ENCODE measurements at regions not wholly inside any gene's neighbourhood (a gene's known extent, or its start where the extent isn't known, plus 50 kb on each side); places are given as distances from the start of the nearest gene placed in this dataset.

DNA sequence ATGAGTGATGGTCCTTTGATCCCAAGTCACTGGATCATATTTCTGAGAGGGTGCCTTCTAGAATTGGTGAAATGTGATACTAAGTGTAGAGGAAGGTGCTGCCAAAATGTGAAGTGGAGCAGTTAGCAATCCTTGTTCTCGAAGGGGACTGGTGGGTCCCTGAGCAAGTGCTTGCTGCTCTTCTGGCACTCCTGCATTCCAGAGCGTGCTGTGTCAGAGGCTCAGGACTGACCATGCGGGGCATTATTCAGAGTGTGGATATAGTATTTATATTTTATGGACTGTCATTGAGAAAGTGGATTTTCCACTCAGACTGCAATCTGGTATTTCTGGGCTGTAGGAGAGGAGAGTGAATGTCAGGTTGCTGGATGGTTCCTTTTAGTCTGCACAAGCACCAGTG, 152.6 kb upstream of the KL start:
- TF ChIP-seq, protein P1, sequence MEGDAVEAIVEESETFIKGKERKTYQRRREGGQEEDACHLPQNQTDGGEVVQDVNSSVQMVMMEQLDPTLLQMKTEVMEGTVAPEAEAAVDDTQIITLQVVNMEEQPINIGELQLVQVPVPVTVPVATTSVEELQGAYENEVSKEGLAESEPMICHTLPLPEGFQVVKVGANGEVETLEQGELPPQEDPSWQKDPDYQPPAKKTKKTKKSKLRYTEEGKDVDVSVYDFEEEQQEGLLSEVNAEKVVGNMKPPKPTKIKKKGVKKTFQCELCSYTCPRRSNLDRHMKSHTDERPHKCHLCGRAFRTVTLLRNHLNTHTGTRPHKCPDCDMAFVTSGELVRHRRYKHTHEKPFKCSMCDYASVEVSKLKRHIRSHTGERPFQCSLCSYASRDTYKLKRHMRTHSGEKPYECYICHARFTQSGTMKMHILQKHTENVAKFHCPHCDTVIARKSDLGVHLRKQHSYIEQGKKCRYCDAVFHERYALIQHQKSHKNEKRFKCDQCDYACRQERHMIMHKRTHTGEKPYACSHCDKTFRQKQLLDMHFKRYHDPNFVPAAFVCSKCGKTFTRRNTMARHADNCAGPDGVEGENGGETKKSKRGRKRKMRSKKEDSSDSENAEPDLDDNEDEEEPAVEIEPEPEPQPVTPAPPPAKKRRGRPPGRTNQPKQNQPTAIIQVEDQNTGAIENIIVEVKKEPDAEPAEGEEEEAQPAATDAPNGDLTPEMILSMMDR (IDR thresholded peaks at IDR 0.05; ENCODE audit: control insufficient read depth, extremely low read depth, insufficient read depth), result no peak
- DNase-seq (ENCODE audit: low read depth), result no peak
- no peak overlapping the region for H3K4me3 ChIP-seq (ENCODE audit: low read depth, low read length)

GRCh38 chr13:32866921-32867320, 149.3 kb upstream of the KL start:
- H3K4me3 ChIP-seq (ENCODE audit: low read depth, low read length), result no peak overlapping the region
- DNase-seq (ENCODE audit: low read depth), result no peak
- TF ChIP-seq, protein P1 (IDR thresholded peaks at IDR 0.05; ENCODE audit: control insufficient read depth, extremely low read depth, insufficient read depth), result no peak

GRCh38 chr13:32877491-32877890, 138.7 kb upstream of the KL start:
- DNase-seq (ENCODE audit: low read depth), result no peak
- TF ChIP-seq, protein P1 (IDR thresholded peaks at IDR 0.05; ENCODE audit: control insufficient read depth, extremely low read depth, insufficient read depth), result no peak
- no peak overlapping the region for H3K4me3 ChIP-seq (ENCODE audit: low read depth, low read length)

GRCh38 chr13:32878163-32878562, 138.1 kb upstream of the KL start:
- TF ChIP-seq, protein P1 (IDR thresholded peaks at IDR 0.05; ENCODE audit: control insufficient read depth, extremely low read depth, insufficient read depth), result no peak
- DNase-seq (ENCODE audit: low read depth), result no peak
- H3K4me3 ChIP-seq (ENCODE audit: low read depth, low read length), result no peak overlapping the region

DNA sequence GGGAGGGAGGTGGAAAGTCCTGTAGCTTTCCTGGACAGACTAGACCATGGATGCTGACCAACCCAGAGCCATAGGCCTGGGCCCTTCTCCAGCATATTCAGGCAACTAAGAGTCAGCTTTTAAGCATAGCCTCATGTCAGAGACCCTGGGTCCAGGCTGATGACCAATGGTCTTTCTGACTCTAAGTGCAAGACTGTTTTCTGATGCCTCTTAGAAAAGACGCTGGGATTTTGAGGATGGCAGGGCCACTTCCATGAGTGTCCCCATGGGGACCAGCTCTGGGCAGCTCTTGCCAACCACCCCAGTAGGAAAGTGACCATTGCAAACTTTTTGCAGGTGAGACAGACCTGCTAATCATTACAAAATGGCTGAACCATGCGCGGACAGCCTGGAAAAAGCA, 135.6 kb upstream of the KL start:
- DNase-seq (ENCODE audit: low read depth), result no peak
- TF ChIP-seq, protein P1 (IDR thresholded peaks at IDR 0.05; ENCODE audit: control insufficient read depth, extremely low read depth, insufficient read depth), result no peak
- H3K4me3 ChIP-seq (ENCODE audit: low read depth, low read length), result no peak overlapping the region

DNA sequence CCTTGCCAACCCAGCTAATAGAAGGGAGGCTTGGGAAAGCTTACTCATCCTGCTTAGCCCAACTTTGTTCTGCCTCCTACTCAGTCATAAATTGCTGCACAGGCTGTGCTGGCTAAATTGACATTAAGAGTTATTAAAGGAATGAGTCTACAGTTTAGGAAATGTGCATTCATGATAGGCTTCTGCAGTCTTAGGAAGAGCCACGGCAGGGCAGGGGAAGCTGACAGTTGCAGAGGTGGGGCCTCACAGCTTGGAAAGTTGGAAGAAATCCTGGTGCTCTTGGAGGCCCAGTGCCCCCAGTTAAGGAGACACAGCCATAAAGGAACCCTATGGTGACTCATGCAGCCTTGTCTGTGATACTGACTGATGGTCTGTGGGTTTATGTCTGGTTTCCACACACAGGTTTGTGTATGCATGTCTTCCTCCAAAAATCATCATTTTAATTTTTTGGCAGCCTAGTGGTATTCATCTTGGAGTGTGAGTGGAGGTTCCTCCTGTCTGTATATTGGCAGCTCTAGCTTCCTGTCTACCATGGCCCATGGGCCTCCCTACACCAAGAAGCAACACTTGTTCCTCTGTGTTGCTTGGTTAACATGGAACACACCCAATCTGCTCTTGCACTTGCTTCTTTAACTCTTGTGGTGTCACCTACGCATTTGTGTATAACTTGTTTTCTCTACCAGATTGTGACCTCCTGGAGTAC, 135.0 kb upstream of the KL start:
- TF ChIP-seq, protein P1 (IDR thresholded peaks at IDR 0.05; ENCODE audit: control insufficient read depth, extremely low read depth, insufficient read depth), result no peak
- H3K4me3 ChIP-seq (ENCODE audit: low read depth, low read length), result no peak overlapping the region
- no peak for DNase-seq (ENCODE audit: low read depth)

- TF ChIP-seq, protein P1 (IDR thresholded peaks at IDR 0.05; ENCODE audit: control insufficient read depth, extremely low read depth, insufficient read depth), result no peak
- DNase-seq (ENCODE audit: low read depth), result peak; percentile 69
- H3K4me3 ChIP-seq (ENCODE audit: low read depth, low read length), result no peak overlapping the region
Measured at GRCh38 chr13:32881777-32882145, 134.5 kb upstream of the KL start.
